MCF 10A (cell line): ENCODE measurements at regions not wholly inside any gene's neighbourhood (a gene's known extent, or its start where the extent isn't known, plus 50 kb on each side); places are given as distances from the start of the nearest gene placed in this dataset.

Source experiments
- BruUV-seq: library from RNA; stranded (reverse); fragments of 400-500 nt; replicated peaks from 2 replicates; lab custom pipeline; 2021; lab: Mats Ljungman, UMichigan
- CTCF ChIA-PET: fragments of 300-600 bp; sonication (Branson Sonifier 250); formaldehyde crosslinking; extraction: SDS; loops from one replicate; lab custom pipeline; 2021; ENCODE audit warnings: antibody characterized with exemption, inconsistent platforms; lab: Yijun Ruan, JAX
- POLR2A ChIA-PET: fragments of 300-600, 350-650 bp; sonication (Branson Sonifier 250); formaldehyde crosslinking; extraction: SDS; loops from one replicate; lab custom pipeline; 2020; ENCODE audit warnings: antibody characterized with exemption, inconsistent platforms; lab: Yijun Ruan, JAX
- DNase-seq: peaks from one replicate; pipeline ENCODE4 v3.0.0-alpha.2; 2018; ENCODE audit not compliant: unreplicated experiment
- H3K27ac Mint-ChIP-seq: one replicate; pipeline ENCODE4 v1.8.0; 2022; ENCODE audit warnings: mild to moderate bottlenecking, low read depth, mixed read lengths; ENCODE audit not compliant: unreplicated experiment
- H3K27me3 Mint-ChIP-seq: one replicate; pipeline ENCODE4 v1.8.0; 2022; ENCODE audit warnings: mixed read lengths; ENCODE audit not compliant: insufficient read depth, unreplicated experiment
- H3K36me3 Mint-ChIP-seq: one replicate; pipeline ENCODE4 v1.8.0; 2022; ENCODE audit warnings: mild to moderate bottlenecking, moderate library complexity, mixed read lengths; ENCODE audit not compliant: insufficient read depth, unreplicated experiment
- H3K4me1 Mint-ChIP-seq: one replicate; pipeline ENCODE4 v1.8.0; 2022; ENCODE audit warnings: mixed read lengths; ENCODE audit not compliant: insufficient read depth, unreplicated experiment
- H3K4me3 Mint-ChIP-seq: one replicate; pipeline ENCODE4 v1.8.0; 2022; ENCODE audit warnings: mild to moderate bottlenecking, moderate library complexity, mixed read lengths; ENCODE audit not compliant: unreplicated experiment
- H3K9me3 Mint-ChIP-seq: one replicate; pipeline ENCODE4 v1.8.0; 2022; ENCODE audit warnings: mixed read lengths; ENCODE audit not compliant: unreplicated experiment
- CTCF ChIP-seq: fragments of 200-600 bp; IDR thresholded peaks from one replicate; pipeline ENCODE4 v1.8.0; 2022; ENCODE audit warnings: antibody characterized with exemption, mild to moderate bottlenecking; ENCODE audit not compliant: unreplicated experiment
- intact Hi-C: fragments of 100-400 bp; cut with micrococcal nuclease; formaldehyde crosslinking; loops from 2 replicates; pipeline ENCODE4 v1.14.1; 2022

- TF ChIP-seq CTCF: no peak
- no TSS peak for BruUV-seq
- Mint-ChIP-seq H3K27me3 (no peaks in the 10 kb centered on the region), H3K4me1 (no peaks in the 10 kb centered on the region), H3K27ac (no peak overlapping the region), H3K9me3 (no peaks in the 10 kb centered on the region), H3K4me3 (no peak overlapping the region), H3K36me3 (no peaks in the 10 kb centered on the region)
- intact Hi-C loops: no loop called here
- ChIA-PET CTCF (interaction anchor here (0.7 to 0.8 kb wide), 2 partner anchors 8 to 72 kb away, joined by 3 read pairs; no protein-coding TSS in a partner anchor), POLR2A (no interaction called here)
- DNase-seq: no peak
Measured at GRCh38 chr7:21221130-21221529, 206.8 kb upstream of the SP4 start.

- CTCF ChIA-PET: interaction anchor here (0.9 to 1.1 kb wide), 4 partner anchors 10 to 763 kb away, joined by 3 to 5 read pairs (median 4); no protein-coding TSS in a partner anchor
Measured at GRCh38 chr7:21238400-21239116, 189.3 kb upstream of the SP4 start.

GRCh38 chr7:21243265-21243664, 184.6 kb upstream of the SP4 start:
- POLR2A ChIA-PET: no interaction called here
- no peaks in the 10 kb centered on the region for H3K36me3 Mint-ChIP-seq
- no peaks in the 10 kb centered on the region for H3K4me1 Mint-ChIP-seq
- intact Hi-C loops: no loop called here
- DNase-seq: no peak
- CTCF ChIA-PET: interaction anchor here (1.1 kb wide), 1 partner anchor 11 kb away, joined by 5 read pairs; no protein-coding TSS in a partner anchor
- TF ChIP-seq CTCF: no peak
- no peaks in the 10 kb centered on the region for H3K9me3 Mint-ChIP-seq
- H3K4me3 Mint-ChIP-seq: no peak overlapping the region
- no peak overlapping the region for H3K27ac Mint-ChIP-seq
- H3K27me3 Mint-ChIP-seq: no peaks in the 10 kb centered on the region
- BruUV-seq: no TSS peak

More at GRCh38 chr7:21238400-21239116, 189.3 kb upstream of the SP4 start:
- intact Hi-C loops: no loop called here
- no TSS peak for BruUV-seq
- no peak for DNase-seq
- no peaks in the 10 kb centered on the region for H3K9me3 Mint-ChIP-seq
- no peaks in the 10 kb centered on the region for H3K36me3 Mint-ChIP-seq
- TF ChIP-seq CTCF: no peak
- no peaks in the 10 kb centered on the region for H3K27me3 Mint-ChIP-seq
- H3K27ac Mint-ChIP-seq: no peak overlapping the region
- POLR2A ChIA-PET: no interaction called here
- no peak overlapping the region for H3K4me3 Mint-ChIP-seq
- no peaks in the 10 kb centered on the region for H3K4me1 Mint-ChIP-seq

- Mint-ChIP-seq H3K4me1 (no peaks in the 10 kb centered on the region), H3K4me3 (no peak overlapping the region), H3K9me3 (no peaks in the 10 kb centered on the region), H3K27me3 (peaks cover 10% of the 10 kb centered on the region), H3K36me3 (no peaks in the 10 kb centered on the region), H3K27ac (no peak overlapping the region)
- ChIA-PET POLR2A (interaction anchor here (0.8 kb wide), 1 partner anchor 466 kb away, joined by 3 read pairs; no protein-coding TSS in a partner anchor), CTCF (interaction anchor here (0.6 to 10.0 kb wide), 9 partner anchors 11 to 516 kb away, joined by 3 to 125 read pairs (median 6); no protein-coding TSS in a partner anchor)
- TF ChIP-seq CTCF: peak; percentile 15
- no peak for DNase-seq
- intact Hi-C loops: loop anchor here (5.0 to 10.0 kb wide), 2 partner anchors 416 to 1539 kb away; no protein-coding TSS in a partner anchor
- no TSS peak for BruUV-seq
Measured at GRCh38 chr7:21251151-21251800, 176.6 kb upstream of the SP4 start.
